Activated naive CD8-positive, alpha-beta T cell treated with anti-CD3 and anti-CD28 coated beads, Interleukin-2, amount 50 U/mL, for 16 hours (primary cell): ENCODE measurements at regions not wholly inside any gene's neighbourhood (a gene's known extent, or its start where the extent isn't known, plus 50 kb on each side); places are given as distances from the start of the nearest gene placed in this dataset.
"Not testable (repeated sequence)": the region's sequence is repeated elsewhere in the genome, so short reads cannot be mapped to it uniquely, and the experiment has no call there.

Source experiments
- DNase-seq: peaks from one replicate; pipeline ENCODE4 v3.0.0-alpha.2; 2020; ENCODE audit warnings: low read depth, low spot score

- DNase-seq = no peak
These were observed 635.6 kb downstream of the EPM2A start for GRCh38 chr6:145099713-145100112.

- DNase-seq = no peak
These were observed 625.2 kb downstream of the EPM2A start for GRCh38 chr6:145110109-145110508.

GRCh38 chr6:145111407-145111806 is 623.9 kb downstream of the EPM2A start:
- DNase-seq = not testable (repeated sequence)

GRCh38 chr6:145112711-145113148 is 622.6 kb downstream of the EPM2A start:
- DNase-seq = no peak

- DNase-seq = no peak
These were observed 619.7 kb downstream of the EPM2A start for GRCh38 chr6:145115638-145116037.

- no peak for DNase-seq
These were observed 618.6 kb downstream of the EPM2A start for GRCh38 chr6:145116591-145117178.

GRCh38 chr6:145118224-145118623 is 617.1 kb downstream of the EPM2A start:
- no peak for DNase-seq

GRCh38 chr6:145119081-145119480 is 616.2 kb downstream of the EPM2A start:
- no peak for DNase-seq

- no peak for DNase-seq
These were observed 602.6 kb downstream of the EPM2A start for GRCh38 chr6:145132709-145133108.

GRCh38 chr6:145135702-145136101 is 599.6 kb downstream of the EPM2A start:
- no peak for DNase-seq

GRCh38 chr6:145137425-145137824 is 597.9 kb downstream of the EPM2A start:
- no peak for DNase-seq

- no peak for DNase-seq
These were observed 596.7 kb downstream of the EPM2A start for GRCh38 chr6:145138469-145139139.

GRCh38 chr6:145139140-145139850 is 596.0 kb downstream of the EPM2A start:
- DNase-seq = no peak

GRCh38 chr6:145139895-145140294 is 595.4 kb downstream of the EPM2A start:
- DNase-seq = no peak

- DNase-seq = no peak
These were observed 593.7 kb downstream of the EPM2A start for GRCh38 chr6:145141572-145141971.

- no peak for DNase-seq
These were observed 592.4 kb downstream of the EPM2A start for GRCh38 chr6:145142958-145143357.

GRCh38 chr6:145143379-145143778 is 591.9 kb downstream of the EPM2A start:
- DNase-seq = no peak

- DNase-seq = no peak
These were observed 587.8 kb downstream of the EPM2A start for GRCh38 chr6:145147559-145147958.

- DNase-seq = no peak
These were observed 587.2 kb downstream of the EPM2A start for GRCh38 chr6:145147981-145148749.

GRCh38 chr6:145148776-145149175 is 586.5 kb downstream of the EPM2A start:
- DNase-seq = no peak

- DNase-seq = no peak
These were observed 583.7 kb downstream of the EPM2A start for GRCh38 chr6:145151624-145152023.

GRCh38 chr6:145153495-145153894 is 581.8 kb downstream of the EPM2A start:
- DNase-seq = no peak
